ENCODE measurements at regions not wholly inside any gene's neighbourhood (a gene's known extent, or its start where the extent isn't known, plus 50 kb on each side); places are given as distances from the start of the nearest gene placed in this dataset.

GRCh38 chr4:38209654-38210053 is 249.5 kb downstream of the PTTG2 start:
- no peak for DNase-seq
- TF ChIP-seq, protein P1, sequence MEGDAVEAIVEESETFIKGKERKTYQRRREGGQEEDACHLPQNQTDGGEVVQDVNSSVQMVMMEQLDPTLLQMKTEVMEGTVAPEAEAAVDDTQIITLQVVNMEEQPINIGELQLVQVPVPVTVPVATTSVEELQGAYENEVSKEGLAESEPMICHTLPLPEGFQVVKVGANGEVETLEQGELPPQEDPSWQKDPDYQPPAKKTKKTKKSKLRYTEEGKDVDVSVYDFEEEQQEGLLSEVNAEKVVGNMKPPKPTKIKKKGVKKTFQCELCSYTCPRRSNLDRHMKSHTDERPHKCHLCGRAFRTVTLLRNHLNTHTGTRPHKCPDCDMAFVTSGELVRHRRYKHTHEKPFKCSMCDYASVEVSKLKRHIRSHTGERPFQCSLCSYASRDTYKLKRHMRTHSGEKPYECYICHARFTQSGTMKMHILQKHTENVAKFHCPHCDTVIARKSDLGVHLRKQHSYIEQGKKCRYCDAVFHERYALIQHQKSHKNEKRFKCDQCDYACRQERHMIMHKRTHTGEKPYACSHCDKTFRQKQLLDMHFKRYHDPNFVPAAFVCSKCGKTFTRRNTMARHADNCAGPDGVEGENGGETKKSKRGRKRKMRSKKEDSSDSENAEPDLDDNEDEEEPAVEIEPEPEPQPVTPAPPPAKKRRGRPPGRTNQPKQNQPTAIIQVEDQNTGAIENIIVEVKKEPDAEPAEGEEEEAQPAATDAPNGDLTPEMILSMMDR (IDR thresholded peaks at IDR 0.05): no peak
- Mint-ChIP-seq H3K4me3 (no peak overlapping the region), H3K36me3 (ENCODE audit: low read depth) (peaks cover 17% of the 10 kb centered on the region), H3K27ac (no peak overlapping the region), H3K4me1 (peaks cover 29% of the 10 kb centered on the region), H3K27me3 (ENCODE audit: low read depth, poor library complexity) (peaks cover 2% of the 10 kb centered on the region), H3K9me3 (peaks cover 33% of the 10 kb centered on the region)

DNA sequence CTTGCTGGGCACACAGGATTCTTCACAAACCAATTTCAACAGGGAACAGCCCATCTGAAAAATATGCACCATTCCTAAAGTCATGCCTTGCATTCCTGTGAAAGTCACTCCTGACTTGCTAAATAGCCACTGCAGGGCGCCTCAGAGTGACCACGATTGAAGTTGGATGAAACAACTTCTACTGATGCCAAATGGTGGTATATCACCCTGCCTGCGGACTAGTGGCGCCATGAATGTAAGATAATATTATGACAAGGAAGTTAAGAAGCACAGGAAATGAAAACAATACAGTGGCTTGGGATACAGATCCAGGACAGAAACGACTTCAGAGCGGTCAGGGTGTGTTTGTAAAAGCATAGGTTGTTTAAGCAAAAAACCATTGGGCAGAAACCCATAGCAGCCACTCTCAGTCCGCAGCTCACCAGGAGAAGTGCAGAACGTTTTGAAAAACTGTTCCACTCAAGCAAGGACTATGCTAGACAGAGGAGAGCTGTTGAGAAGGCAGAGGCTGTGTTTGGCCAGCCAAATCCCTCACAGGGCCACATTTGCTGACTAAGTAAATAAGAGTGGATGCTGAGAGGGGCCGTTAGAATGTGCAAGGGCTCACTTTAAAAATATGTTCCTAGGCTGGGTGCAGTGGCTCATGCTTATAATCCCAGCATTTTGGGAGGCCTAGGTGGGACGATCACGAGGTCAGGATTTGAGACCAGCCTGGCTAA is 250.4 kb downstream of the PTTG2 start:
- Mint-ChIP-seq H3K27me3 (ENCODE audit: low read depth, poor library complexity) (peaks cover 2% of the 10 kb centered on the region), H3K9me3 (peaks cover 39% of the 10 kb centered on the region), H3K27ac (peak overlapping the region; percentile 87), H3K36me3 (ENCODE audit: low read depth) (peaks cover 17% of the 10 kb centered on the region), H3K4me3 (no peak overlapping the region), H3K4me1 (peaks cover 29% of the 10 kb centered on the region)
- DNase-seq: no peak
- TF ChIP-seq, protein P1 (IDR thresholded peaks at IDR 0.05): no peak

DNA sequence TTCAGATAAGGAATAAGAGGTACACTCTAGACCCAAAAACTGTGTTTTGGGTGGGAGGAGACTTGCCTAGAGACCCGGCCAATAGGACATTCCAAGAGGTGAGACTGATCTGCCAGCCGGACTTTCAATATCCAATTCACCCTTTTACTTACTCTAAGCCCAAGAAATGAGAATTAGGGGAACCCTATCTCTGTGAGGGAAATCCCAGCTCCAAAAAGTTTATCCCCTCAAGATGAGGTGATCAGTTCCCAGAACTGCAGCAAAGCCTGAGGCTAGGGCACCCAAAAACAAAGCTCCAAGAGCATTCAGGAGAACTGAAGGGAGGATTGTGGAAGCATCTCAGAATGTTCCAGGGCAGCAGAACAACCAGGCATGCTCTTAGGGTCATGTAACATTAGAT is 251.7 kb downstream of the PTTG2 start:
- Mint-ChIP-seq H3K36me3 (ENCODE audit: low read depth) (peaks cover 9% of the 10 kb centered on the region), H3K4me3 (no peak overlapping the region), H3K27me3 (ENCODE audit: low read depth, poor library complexity) (peaks cover 2% of the 10 kb centered on the region), H3K27ac (no peak overlapping the region), H3K4me1 (peaks cover 29% of the 10 kb centered on the region), H3K9me3 (peaks cover 31% of the 10 kb centered on the region)
- TF ChIP-seq, protein P1 (IDR thresholded peaks at IDR 0.05): no peak
- no peak for DNase-seq

DNA sequence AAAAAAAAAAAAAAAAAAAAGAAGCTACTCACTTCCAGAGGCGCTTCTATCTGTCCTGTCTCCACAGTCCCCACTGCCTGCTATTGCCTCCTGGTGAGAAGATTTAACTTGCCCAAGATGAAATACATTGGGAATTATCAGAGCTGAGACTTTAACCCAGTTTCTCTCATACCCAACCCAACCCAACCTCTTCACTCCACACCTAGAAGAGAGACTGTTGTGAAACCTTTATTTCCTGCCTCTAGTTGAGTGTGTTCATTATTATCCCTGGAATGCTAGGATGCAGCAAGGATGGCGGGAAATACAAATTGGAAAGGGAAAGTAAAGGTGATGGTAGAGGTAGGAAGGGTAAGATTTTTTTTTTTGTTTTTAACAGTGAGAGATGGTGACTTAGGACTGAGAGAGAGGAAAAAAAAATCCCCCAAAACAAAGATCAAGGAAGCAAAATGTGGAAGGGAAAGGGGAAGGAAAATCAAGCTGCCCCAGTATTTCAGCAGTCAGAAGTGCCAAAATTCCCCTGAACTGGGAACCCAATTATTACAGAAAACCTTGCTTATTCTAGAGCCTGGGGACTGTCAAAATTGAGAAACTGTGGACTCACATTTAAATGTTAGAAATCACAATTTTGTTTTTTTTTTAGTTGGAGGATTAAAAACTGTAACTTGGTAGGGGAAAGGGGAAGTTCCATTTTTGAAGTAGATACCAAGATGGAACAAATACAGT is 253.0 kb downstream of the PTTG2 start:
- Mint-ChIP-seq H3K4me3 (no peak overlapping the region), H3K4me1 (peaks cover 29% of the 10 kb centered on the region)

DNA sequence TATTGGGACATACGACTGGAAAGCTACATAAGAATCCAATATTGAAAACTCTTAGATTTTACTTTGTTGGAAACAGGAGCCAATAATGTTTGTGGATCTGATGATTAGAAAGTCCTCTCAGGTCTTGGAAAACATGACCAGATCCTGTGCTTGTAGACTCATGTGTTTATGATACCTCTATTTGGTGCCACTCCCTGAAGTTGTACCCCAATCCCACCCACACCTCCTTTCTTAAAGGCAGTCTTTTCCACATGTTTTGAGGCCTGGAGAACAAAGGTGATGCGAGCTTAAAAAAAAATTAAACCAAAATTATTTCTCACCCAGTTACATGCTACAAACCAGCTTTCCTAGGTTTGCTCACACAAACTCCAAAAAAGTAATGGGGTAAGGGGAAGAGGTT is 262.7 kb downstream of the PTTG2 start:
- DNase-seq: no peak
- H3K27me3 Mint-ChIP-seq (ENCODE audit: low read depth, poor library complexity): peaks cover 4% of the 10 kb centered on the region
- no peak overlapping the region for H3K4me3 Mint-ChIP-seq
- no peak overlapping the region for H3K27ac Mint-ChIP-seq
- peaks cover 19% of the 10 kb centered on the region for H3K9me3 Mint-ChIP-seq
- H3K4me1 Mint-ChIP-seq: peaks cover 50% of the 10 kb centered on the region
- TF ChIP-seq, protein P1 (IDR thresholded peaks at IDR 0.05): no peak
- H3K36me3 Mint-ChIP-seq (ENCODE audit: low read depth): peaks cover 4% of the 10 kb centered on the region

More for the DNA sequence above, 253.0 kb downstream of the PTTG2 start:
- Mint-ChIP-seq H3K9me3 (peaks cover 21% of the 10 kb centered on the region), H3K27me3 (ENCODE audit: low read depth, poor library complexity) (no peaks in the 10 kb centered on the region), H3K36me3 (ENCODE audit: low read depth) (no peaks in the 10 kb centered on the region), H3K27ac (peak overlapping the region; percentile 3)
- no peak for DNase-seq
- TF ChIP-seq, protein P1 (IDR thresholded peaks at IDR 0.05): no peak
